CD4-positive, alpha-beta T cell treated with Interleukin-4 for 1 hour (primary cell): ENCODE measurements at regions not wholly inside any gene's neighbourhood (a gene's known extent, or its start where the extent isn't known, plus 50 kb on each side); places are given as distances from the start of the nearest gene placed in this dataset.

Experiments
- DNase-seq, 2 donors: peaks; one replicate each; pipeline ENCODE4 v3.0.0-alpha.2; 2020 to 2022

- DNase-seq: no peak
Measured at GRCh38 chr6:110537208-110538123, 61.1 kb upstream of the SLC22A16 start.

GRCh38 chr6:110534731-110535492 lies 58.5 kb upstream of the SLC22A16 start:
- no peak for DNase-seq

DNA sequence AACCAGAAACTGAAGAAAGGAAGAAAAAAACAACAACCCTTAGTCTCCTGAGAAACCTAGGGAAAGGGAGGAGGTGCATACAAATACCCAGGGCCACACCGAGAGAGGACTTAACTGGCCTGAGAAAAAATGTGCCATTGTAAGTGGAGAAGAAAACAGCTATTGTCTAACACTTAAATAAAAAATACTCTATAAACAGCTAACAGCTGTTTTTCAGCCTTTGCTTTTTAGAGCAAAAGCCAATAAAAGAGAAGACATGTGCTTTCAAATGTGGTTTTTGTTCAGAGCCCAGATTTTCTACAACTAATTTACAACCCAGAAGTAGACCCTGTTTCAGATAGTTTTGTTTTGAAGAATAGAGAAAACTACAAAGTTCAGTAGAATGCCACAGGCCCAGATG lies 56.0 kb upstream of the SLC22A16 start:
- DNase-seq: no peak

DNA sequence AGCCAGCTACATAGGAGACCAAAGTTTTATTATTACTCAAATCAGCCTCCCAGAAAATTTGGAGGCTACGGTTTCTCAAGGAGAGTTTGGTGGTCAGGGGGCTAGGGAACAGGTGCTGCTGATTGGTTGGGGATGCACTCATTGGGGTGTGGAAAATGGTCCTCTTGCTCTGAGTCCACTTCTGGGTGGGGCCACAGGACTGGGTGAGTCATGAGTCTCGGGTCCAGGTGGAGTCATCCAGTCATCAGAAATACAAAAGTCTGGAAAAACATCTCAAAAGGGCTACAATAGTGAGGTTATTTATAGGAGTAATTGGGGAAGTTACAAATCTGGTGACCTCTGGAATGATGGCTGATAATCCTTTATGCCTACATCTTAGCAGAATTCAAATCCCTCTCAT lies 54.3 kb upstream of the SLC22A16 start:
- no peak for DNase-seq

DNA sequence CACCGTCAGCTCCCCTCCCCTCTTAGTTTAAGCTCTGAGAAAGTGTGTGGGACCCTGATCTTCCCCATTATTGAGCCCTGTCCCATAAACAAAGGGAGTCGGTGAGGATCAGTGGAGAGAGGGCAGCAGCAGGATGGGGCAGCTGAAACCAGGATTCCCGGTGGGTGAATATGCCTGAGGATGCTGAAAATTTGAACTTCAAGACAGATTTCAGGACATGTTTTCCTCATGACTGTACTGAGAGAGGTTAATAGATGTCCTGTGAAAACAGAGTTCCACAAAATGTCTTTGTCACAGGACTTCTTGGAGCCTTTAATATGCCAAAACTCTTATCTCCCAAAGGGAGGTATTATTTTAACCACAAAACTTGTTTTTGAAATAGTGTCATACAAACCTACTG lies 53.5 kb upstream of the SLC22A16 start:
- DNase-seq: no peak

- DNase-seq: no peak
Measured at GRCh38 chr6:110529355-110529754, 52.9 kb upstream of the SLC22A16 start.

DNA sequence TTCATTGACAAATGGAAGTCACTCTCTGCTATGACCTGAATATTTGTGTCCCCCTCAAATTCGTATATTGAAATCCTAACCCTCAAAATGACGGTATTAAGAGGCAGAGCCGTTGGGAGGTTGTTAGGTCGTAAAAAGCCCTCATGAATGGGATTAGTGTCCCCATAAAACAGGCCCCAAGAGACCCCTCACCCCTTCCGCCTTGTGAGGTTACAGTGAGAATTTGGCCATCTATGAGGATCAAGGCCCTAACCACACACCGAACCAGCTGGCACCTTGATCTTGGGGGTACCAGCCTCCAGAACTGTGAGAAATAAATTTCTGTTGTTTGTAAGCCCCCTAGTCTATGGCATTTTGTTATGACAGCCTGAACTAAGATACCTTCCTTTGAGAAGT lies 52.5 kb upstream of the SLC22A16 start:
- DNase-seq: no peak

DNA sequence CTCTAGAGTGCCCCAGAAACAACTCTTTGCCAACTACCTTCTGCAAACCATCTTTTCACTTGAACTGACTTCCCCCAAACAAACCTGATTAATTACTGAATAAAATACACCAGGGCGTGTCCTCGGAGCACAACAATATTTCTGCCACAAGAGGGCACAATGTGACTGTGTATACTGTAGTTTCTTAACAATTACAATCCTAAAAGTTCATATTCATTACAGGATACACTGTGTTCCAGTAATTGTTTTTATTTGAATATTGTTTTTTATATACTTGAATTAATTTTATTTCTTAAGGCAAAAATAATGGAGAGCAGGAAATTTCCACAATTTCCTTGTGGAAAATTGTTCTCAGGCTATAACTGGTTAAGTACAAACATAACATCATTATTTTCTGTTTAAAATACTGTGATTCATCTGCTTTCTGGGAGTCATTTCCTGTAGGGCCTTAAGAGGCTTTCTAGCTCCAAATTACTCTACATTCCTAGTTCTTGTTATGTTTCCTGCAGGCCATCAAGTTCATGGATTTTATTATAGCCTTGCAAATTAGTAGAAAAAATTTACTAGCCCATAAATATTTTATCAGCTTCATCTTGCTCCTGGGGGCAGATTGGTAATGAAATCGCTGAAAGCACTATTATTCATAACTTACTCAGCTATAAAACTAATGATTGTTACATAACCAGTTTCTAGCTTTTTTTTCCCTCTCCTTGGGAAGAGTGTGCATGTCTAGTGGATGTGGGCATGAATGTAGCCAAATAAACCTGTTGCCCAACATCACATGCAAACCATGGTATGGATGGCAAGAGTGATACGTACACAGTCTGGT lies 51.9 kb upstream of the SLC22A16 start:
- DNase-seq: peak; percentile 55 to 67

DNA sequence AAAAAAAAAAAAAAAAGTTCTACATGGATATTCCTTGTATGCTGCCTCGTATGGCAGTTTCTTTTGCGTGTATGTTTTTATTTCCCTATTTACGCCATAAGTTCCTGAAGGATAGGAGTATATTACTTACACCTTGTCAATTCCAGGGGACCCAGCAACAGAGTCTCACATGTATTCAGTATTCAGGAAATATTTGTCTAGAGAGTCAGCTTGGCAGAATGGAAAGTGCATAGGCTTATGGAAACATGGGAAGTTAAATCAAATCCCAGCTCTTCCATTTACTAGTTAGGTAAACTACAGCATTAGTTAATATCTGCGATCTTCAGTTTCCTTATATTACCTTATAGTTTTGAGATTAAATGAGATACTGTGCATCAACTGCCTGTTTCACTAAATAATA lies 51.1 kb upstream of the SLC22A16 start:
- no peak for DNase-seq

DNA sequence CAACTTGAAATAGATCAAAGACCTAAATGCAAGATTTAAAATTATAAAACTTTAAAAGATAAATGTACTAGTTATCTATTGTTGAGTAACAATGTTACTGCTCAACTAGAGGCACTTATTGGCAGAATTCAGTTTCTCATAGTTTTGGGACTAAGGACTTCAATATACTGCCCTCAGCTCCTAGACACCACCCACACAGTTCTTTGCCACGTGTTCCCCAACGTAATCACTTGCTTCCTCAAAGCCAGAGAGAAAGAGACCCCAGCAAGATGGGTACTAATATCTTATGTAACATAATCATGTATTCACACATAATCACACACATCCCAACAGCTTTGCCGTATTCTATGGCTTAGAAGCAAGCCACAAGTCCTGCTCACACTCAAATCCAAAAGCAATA lies 50.3 kb upstream of the SLC22A16 start:
- DNase-seq: no peak
